ENCODE measurements at regions not wholly inside any gene's neighbourhood (a gene's known extent, or its start where the extent isn't known, plus 50 kb on each side); places are given as distances from the start of the nearest gene placed in this dataset.
A peak's percentile ranks its signal among the peaks of the same experiment; 100 is the strongest.

- H3K9me3 ChIP-seq (replicated peaks; ENCODE audit: low read length): no peaks in the 10 kb centered on the region
- H3K4me3 ChIP-seq (ENCODE audit: low read length): no peak overlapping the region
- no peak overlapping the region for H3K4me2 ChIP-seq (ENCODE audit: low read length)
- H3K9ac ChIP-seq (ENCODE audit: low read depth, low read length): no peak overlapping the region
- H3K4me1 ChIP-seq (ENCODE audit: control insufficient read depth, insufficient read depth, low read length): peaks cover 5% of the 10 kb centered on the region
- no peaks in the 10 kb centered on the region for H3K36me3 ChIP-seq (ENCODE audit: insufficient read depth, low read length)
- no peaks in the 10 kb centered on the region for H3K27me3 ChIP-seq (ENCODE audit: control insufficient read depth, insufficient read depth, low read length)
These were observed 83.2 kb upstream of the ADRA1B start for GRCh38 chr5:159833088-159833487.

GRCh38 chr5:159833846-159834245 is 82.4 kb upstream of the ADRA1B start:
- Histone ChIP-seq H3K36me3 (ENCODE audit: insufficient read depth, low read length) (no peaks in the 10 kb centered on the region), H3K4me2 (ENCODE audit: low read length) (no peak overlapping the region), H3K9me3 (replicated peaks; ENCODE audit: low read length) (no peaks in the 10 kb centered on the region), H3K4me3 (ENCODE audit: low read length) (no peak overlapping the region), H3K27me3 (ENCODE audit: control insufficient read depth, insufficient read depth, low read length) (no peaks in the 10 kb centered on the region), H3K9ac (ENCODE audit: low read depth, low read length) (no peak overlapping the region), H3K4me1 (ENCODE audit: control insufficient read depth, insufficient read depth, low read length) (peaks cover 7% of the 10 kb centered on the region)

- no peak overlapping the region for H3K4me2 ChIP-seq (ENCODE audit: low read length)
- H3K27me3 ChIP-seq (ENCODE audit: control insufficient read depth, insufficient read depth, low read length): no peaks in the 10 kb centered on the region
- H3K36me3 ChIP-seq (ENCODE audit: insufficient read depth, low read length): no peaks in the 10 kb centered on the region
- no peak overlapping the region for H3K4me3 ChIP-seq (ENCODE audit: low read length)
- peaks cover 8% of the 10 kb centered on the region for H3K4me1 ChIP-seq (ENCODE audit: control insufficient read depth, insufficient read depth, low read length)
- H3K9me3 ChIP-seq (replicated peaks; ENCODE audit: low read length): no peaks in the 10 kb centered on the region
- H3K9ac ChIP-seq (ENCODE audit: low read depth, low read length): no peak overlapping the region
These were observed 80.7 kb upstream of the ADRA1B start for GRCh38 chr5:159835548-159835947.

DNA sequence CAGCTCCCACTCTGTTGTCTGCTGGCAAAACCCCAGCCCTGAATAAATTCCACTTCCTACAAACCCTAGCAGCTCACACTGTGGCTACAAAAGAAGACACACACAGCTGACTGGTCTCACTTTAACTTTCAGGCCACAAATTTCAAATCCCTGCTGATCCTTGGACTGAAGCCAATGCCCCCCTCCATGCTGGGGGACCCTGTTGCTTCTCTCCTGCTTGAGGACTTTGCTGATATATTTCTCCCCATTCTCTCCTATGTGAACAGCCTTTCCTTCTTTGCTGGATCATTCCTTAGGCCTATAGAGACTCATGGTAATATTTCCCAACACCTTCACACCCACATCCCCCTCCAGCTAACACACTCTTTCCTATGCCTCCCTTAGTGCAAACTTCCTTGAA is 79.6 kb upstream of the ADRA1B start:
- no peaks in the 10 kb centered on the region for H3K27me3 ChIP-seq (ENCODE audit: control insufficient read depth, insufficient read depth, low read length)
- H3K9me3 ChIP-seq (replicated peaks; ENCODE audit: low read length): no peaks in the 10 kb centered on the region
- H3K4me1 ChIP-seq (ENCODE audit: control insufficient read depth, insufficient read depth, low read length): peaks cover 8% of the 10 kb centered on the region
- H3K36me3 ChIP-seq (ENCODE audit: insufficient read depth, low read length): no peaks in the 10 kb centered on the region
- no peak overlapping the region for H3K9ac ChIP-seq (ENCODE audit: low read depth, low read length)
- H3K4me3 ChIP-seq (ENCODE audit: low read length): no peak overlapping the region
- H3K4me2 ChIP-seq (ENCODE audit: low read length): no peak overlapping the region

DNA sequence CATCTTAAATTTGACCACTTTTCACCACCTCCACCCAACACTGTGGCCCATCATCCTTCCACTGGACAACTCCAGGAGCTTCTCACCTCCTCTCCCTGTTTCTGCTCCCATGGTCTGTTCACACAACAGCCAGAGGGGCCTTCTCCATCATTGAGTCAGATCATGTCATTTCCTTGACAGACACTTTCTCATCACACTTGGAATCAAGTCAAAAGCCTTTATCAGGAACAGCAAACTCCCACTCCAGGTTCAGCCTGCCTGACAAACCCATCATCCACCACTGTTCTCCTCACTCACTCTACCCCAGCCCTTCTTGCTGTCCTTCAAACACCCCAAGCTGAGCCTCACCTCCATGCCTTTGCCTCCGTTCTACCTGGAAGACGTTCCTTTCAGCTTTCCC is 78.4 kb upstream of the ADRA1B start:
- Histone ChIP-seq H3K36me3 (ENCODE audit: insufficient read depth, low read length) (no peaks in the 10 kb centered on the region), H3K9ac (ENCODE audit: low read depth, low read length) (no peak overlapping the region), H3K4me2 (ENCODE audit: low read length) (no peak overlapping the region), H3K4me3 (ENCODE audit: low read length) (no peak overlapping the region), H3K9me3 (replicated peaks; ENCODE audit: low read length) (no peaks in the 10 kb centered on the region), H3K27me3 (ENCODE audit: control insufficient read depth, insufficient read depth, low read length) (no peaks in the 10 kb centered on the region), H3K4me1 (ENCODE audit: control insufficient read depth, insufficient read depth, low read length) (peaks cover 8% of the 10 kb centered on the region)

GRCh38 chr5:159838551-159839222 is 77.6 kb upstream of the ADRA1B start:
- H3K9me3 ChIP-seq (replicated peaks; ENCODE audit: low read length): no peaks in the 10 kb centered on the region
- H3K4me3 ChIP-seq (ENCODE audit: low read length): no peak overlapping the region
- peaks cover 7% of the 10 kb centered on the region for H3K4me1 ChIP-seq (ENCODE audit: control insufficient read depth, insufficient read depth, low read length)
- H3K9ac ChIP-seq (ENCODE audit: low read depth, low read length): no peak overlapping the region
- H3K4me2 ChIP-seq (ENCODE audit: low read length): no peak overlapping the region
- H3K27me3 ChIP-seq (ENCODE audit: control insufficient read depth, insufficient read depth, low read length): no peaks in the 10 kb centered on the region
- H3K36me3 ChIP-seq (ENCODE audit: insufficient read depth, low read length): no peaks in the 10 kb centered on the region

DNA sequence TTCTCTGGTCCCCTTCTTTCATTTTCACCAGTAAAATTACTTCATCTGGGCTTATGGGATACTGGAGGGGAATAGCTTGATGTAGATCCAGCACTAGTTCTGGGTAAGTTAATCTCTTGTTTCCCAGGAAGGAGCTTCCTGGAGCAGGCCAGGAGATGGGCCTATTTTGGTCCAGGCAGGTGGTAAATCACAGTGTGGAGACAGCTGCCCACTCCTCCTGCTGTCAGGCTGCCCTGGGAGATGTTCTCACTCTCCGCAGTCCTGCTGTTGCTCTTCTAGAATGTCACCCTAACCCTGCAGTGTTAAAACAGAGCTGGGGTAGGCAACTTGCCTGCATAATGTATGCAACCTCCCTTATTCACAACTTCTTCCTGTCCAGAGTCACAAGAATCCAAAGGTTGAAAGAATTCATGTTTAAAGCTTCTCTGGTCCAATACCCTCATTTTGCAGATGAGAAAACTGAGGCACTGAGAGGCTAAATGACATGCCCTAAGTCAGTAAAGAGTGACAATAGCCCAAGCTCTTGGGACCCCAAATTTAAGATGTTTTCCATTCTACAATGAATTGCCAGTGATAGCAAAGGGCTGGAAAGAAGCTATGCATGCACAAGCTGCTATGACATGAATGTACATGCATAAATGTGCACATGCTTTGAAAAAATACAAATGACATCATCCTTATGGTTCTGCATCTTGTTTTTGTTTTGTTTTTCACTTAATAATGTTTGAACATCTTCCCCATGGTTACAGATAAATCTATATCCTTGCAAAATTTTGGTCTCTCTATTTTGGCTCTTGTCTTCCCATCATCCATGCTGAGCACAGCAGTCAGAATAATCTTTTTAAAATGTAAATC is 71.8 kb upstream of the ADRA1B start:
- Histone ChIP-seq H3K4me1 (ENCODE audit: control insufficient read depth, insufficient read depth, low read length) (peaks cover 10% of the 10 kb centered on the region), H3K36me3 (ENCODE audit: insufficient read depth, low read length) (no peaks in the 10 kb centered on the region), H3K4me3 (ENCODE audit: low read length) (no peak overlapping the region), H3K4me2 (ENCODE audit: low read length) (no peak overlapping the region), H3K9ac (ENCODE audit: low read depth, low read length) (no peak overlapping the region), H3K9me3 (replicated peaks; ENCODE audit: low read length) (no peaks in the 10 kb centered on the region), H3K27me3 (ENCODE audit: control insufficient read depth, insufficient read depth, low read length) (no peaks in the 10 kb centered on the region)

DNA sequence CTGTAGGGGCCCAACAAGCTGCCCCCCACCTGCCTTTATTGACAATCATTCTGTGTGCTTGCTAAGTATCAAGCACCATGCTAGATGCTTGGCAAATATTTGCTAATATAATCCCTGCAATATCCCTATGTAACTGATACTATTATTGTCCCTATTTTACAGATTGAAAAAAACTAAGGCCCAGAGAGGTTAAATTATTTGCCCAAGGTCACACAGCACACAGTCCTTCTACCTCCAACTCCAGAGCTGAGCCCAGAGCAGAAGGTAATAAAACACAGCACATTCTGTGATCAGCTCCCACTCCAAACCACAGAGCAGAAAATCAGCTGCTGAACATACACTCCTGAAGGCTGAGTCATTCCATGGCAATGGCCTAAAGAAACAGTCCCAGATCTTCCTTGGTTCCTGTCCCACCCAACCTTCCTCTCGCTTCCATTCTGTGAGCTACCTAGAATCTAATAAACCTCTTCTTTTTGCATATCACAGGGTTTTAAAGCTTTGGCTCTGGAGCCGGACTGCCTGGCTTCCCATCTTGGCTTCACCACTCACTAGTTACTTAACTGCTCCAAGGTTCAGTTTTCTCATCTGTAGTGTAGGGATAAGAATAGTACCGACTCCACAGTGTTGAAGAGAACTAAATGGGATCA is 66.7 kb upstream of the ADRA1B start:
- Histone ChIP-seq H3K9ac (ENCODE audit: low read depth, low read length) (peak overlapping the region; percentile 41), H3K36me3 (ENCODE audit: insufficient read depth, low read length) (no peaks in the 10 kb centered on the region), H3K4me2 (ENCODE audit: low read length) (peak overlapping the region; percentile 68), H3K27me3 (ENCODE audit: control insufficient read depth, insufficient read depth, low read length) (no peaks in the 10 kb centered on the region), H3K9me3 (replicated peaks; ENCODE audit: low read length) (no peaks in the 10 kb centered on the region), H3K4me3 (ENCODE audit: low read length) (peak overlapping the region; percentile 24), H3K4me1 (ENCODE audit: control insufficient read depth, insufficient read depth, low read length) (peaks cover 31% of the 10 kb centered on the region)

GRCh38 chr5:159850160-159850559 is 66.1 kb upstream of the ADRA1B start:
- Histone ChIP-seq H3K4me2 (ENCODE audit: low read length) (peak overlapping the region; percentile 68), H3K4me3 (ENCODE audit: low read length) (no peak overlapping the region), H3K36me3 (ENCODE audit: insufficient read depth, low read length) (no peaks in the 10 kb centered on the region), H3K9me3 (replicated peaks; ENCODE audit: low read length) (no peaks in the 10 kb centered on the region), H3K9ac (ENCODE audit: low read depth, low read length) (peak overlapping the region; percentile 41), H3K4me1 (ENCODE audit: control insufficient read depth, insufficient read depth, low read length) (peaks cover 37% of the 10 kb centered on the region), H3K27me3 (ENCODE audit: control insufficient read depth, insufficient read depth, low read length) (no peaks in the 10 kb centered on the region)

DNA sequence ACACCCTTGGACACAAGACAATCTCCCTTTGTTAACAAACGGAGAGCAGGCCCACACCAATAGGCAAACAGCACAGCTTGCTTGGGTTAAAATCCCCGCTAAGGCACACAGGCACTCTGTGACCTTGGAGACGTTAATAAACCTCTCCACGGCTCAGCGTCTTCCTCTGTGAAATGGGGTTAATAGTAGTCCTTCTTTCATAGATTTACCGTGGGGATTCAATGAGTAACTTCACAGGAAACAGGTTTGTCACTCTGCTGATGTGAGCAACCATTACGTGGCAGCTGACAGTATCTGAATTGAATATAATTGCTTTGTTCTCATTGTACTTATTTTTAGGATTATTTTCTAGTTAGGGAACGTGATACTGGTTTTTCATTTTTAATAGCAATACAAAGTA is 65.2 kb upstream of the ADRA1B start:
- Histone ChIP-seq H3K9me3 (replicated peaks; ENCODE audit: low read length) (no peaks in the 10 kb centered on the region), H3K27me3 (ENCODE audit: control insufficient read depth, insufficient read depth, low read length) (no peaks in the 10 kb centered on the region), H3K4me1 (ENCODE audit: control insufficient read depth, insufficient read depth, low read length) (peaks cover 46% of the 10 kb centered on the region), H3K36me3 (ENCODE audit: insufficient read depth, low read length) (no peaks in the 10 kb centered on the region), H3K9ac (ENCODE audit: low read depth, low read length) (no peak overlapping the region), H3K4me2 (ENCODE audit: low read length) (peak overlapping the region; percentile 9), H3K4me3 (ENCODE audit: low read length) (no peak overlapping the region)

DNA sequence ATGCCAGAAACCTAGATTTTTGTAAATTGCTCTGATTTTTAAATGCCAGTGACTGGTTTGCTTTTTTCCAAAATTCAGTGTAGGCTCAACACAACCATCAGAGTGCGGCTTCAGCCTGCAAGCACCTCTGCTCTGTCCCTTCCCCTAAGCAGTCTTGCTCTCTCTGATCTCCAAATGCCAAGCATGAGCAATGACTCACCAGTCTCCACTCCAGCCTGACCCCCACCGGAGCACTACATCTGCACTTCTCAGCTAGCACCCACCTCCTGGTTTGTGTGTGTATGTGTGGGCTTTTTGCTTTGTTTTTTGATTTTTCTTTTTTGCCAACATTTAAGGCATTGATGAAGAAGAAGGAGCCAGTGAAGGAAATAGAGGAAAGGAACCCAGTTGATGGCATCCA is 61.4 kb upstream of the ADRA1B start:
- H3K36me3 ChIP-seq (ENCODE audit: insufficient read depth, low read length): no peaks in the 10 kb centered on the region
- H3K4me1 ChIP-seq (ENCODE audit: control insufficient read depth, insufficient read depth, low read length): peaks cover 34% of the 10 kb centered on the region
- no peak overlapping the region for H3K9ac ChIP-seq (ENCODE audit: low read depth, low read length)
- H3K4me3 ChIP-seq (ENCODE audit: low read length): no peak overlapping the region
- H3K27me3 ChIP-seq (ENCODE audit: control insufficient read depth, insufficient read depth, low read length): no peaks in the 10 kb centered on the region
- H3K4me2 ChIP-seq (ENCODE audit: low read length): no peak overlapping the region
- no peaks in the 10 kb centered on the region for H3K9me3 ChIP-seq (replicated peaks; ENCODE audit: low read length)
